IMR-90 (cell line): ENCODE measurements at regions not wholly inside any gene's neighbourhood (a gene's known extent, or its start where the extent isn't known, plus 50 kb on each side); places are given as distances from the start of the nearest gene placed in this dataset.

ENCODE experiments used
- ATAC-seq: fragments of 200-7000 bp; cut with Tn5 transposase; 2 replicates; pipeline ENCODE4 v1.9.1; 2020; ENCODE audit warnings: low read depth, mild to moderate bottlenecking, moderate library complexity
- BruUV-seq: library from RNA; stranded (reverse); fragments of 400-500 nt; replicated peaks from 2 replicates; lab custom pipeline; 2021; lab: Mats Ljungman, UMichigan
- CTCF ChIA-PET: fragments of 300-600 bp; formaldehyde crosslinking; extraction: SDS; loops from one replicate; lab custom pipeline; 2021; ENCODE audit warnings: antibody characterized with exemption; lab: Yijun Ruan, JAX
- POLR2A ChIA-PET: fragments of 300-600 bp; sonication (Branson Sonifier 250); formaldehyde crosslinking; loops from one replicate; lab custom pipeline; 2022; ENCODE audit warnings: antibody characterized with exemption; ENCODE audit not compliant: unreplicated experiment; lab: Charles Lee
- DNase-seq: peaks from one replicate; pipeline ENCODE4 v3.0.0; 2013
- H2AFZ ChIP-seq: replicated peaks from 2 replicates; pipeline ENCODE3; 2013; ENCODE audit warnings: low read length, mild to moderate bottlenecking; ENCODE audit not compliant: poor library complexity
- H2AK5ac ChIP-seq: 2 replicates; pipeline ENCODE4 v1.6.1; 2013; ENCODE audit warnings: low read depth, low read length, inconsistent platforms
- H2AK9ac ChIP-seq: replicated peaks from 2 replicates; pipeline ENCODE3; 2013; ENCODE audit warnings: mild to moderate bottlenecking, low read depth, low read length, moderate library complexity; ENCODE audit not compliant: poor library complexity
- H2BK120ac ChIP-seq: 2 replicates; pipeline ENCODE4 v1.6.1; 2013; ENCODE audit warnings: low read depth, low read length, inconsistent platforms
- H2BK15ac ChIP-seq: 3 replicates; pipeline ENCODE4 v1.6.1; 2013; ENCODE audit warnings: low read depth, low read length, inconsistent platforms
- H2BK20ac ChIP-seq: 2 replicates; pipeline ENCODE4 v1.6.1; 2013; ENCODE audit warnings: low read depth, mild to moderate bottlenecking, inconsistent platforms, low read length, moderate library complexity
- H2BK5ac ChIP-seq: 2 replicates; pipeline ENCODE4 v1.6.1; 2013; ENCODE audit warnings: mild to moderate bottlenecking, low read depth, low read length, inconsistent platforms; ENCODE audit not compliant: poor library complexity, severe bottlenecking
- H3K14ac ChIP-seq: replicated peaks from 2 replicates; pipeline ENCODE4 v1.6.1; 2013; ENCODE audit warnings: low read depth, low read length, inconsistent platforms
- H3K18ac ChIP-seq: 2 replicates; pipeline ENCODE4 v1.6.1; 2013; ENCODE audit warnings: low read depth, low read length, control low read depth
- H3K23ac ChIP-seq: 2 replicates; pipeline ENCODE4 v1.6.1; 2013; ENCODE audit warnings: low read depth, low read length, inconsistent platforms
- H3K27ac ChIP-seq: 2 replicates; pipeline ENCODE4 v1.5.1; 2013; ENCODE audit warnings: mild to moderate bottlenecking, control low read depth, low read length; ENCODE audit not compliant: insufficient read depth
- H3K27me3 ChIP-seq: 2 replicates; pipeline ENCODE4 v1.6.1; 2013; ENCODE audit warnings: low read length; ENCODE audit not compliant: control insufficient read depth, insufficient read depth
- H3K36me3 ChIP-seq: 2 replicates; pipeline ENCODE4 v1.6.1; 2013; ENCODE audit warnings: low read length, mixed read lengths; ENCODE audit not compliant: control insufficient read depth, insufficient read depth
- H3K4ac ChIP-seq: 2 replicates; pipeline ENCODE4 v1.6.1; 2013; ENCODE audit warnings: low read depth, low read length, inconsistent platforms
- H3K4me1 ChIP-seq: 2 replicates; pipeline ENCODE4 v1.6.1; 2013; ENCODE audit warnings: low read length, mixed read lengths; ENCODE audit not compliant: control insufficient read depth, insufficient read depth
- H3K4me2 ChIP-seq: 2 replicates; pipeline ENCODE4 v1.6.1; 2013; ENCODE audit warnings: low read depth, mild to moderate bottlenecking, control low read depth, low read length, moderate library complexity
- H3K4me3 ChIP-seq: 2 replicates; pipeline ENCODE4 v1.5.1; 2013; ENCODE audit warnings: low read depth, mild to moderate bottlenecking, control low read depth, low read length, moderate library complexity; ENCODE audit not compliant: insufficient read depth
- H3K56ac ChIP-seq: 2 replicates; pipeline ENCODE4 v1.6.1; 2013; ENCODE audit warnings: low read length, inconsistent platforms; ENCODE audit not compliant: insufficient read depth; ENCODE audit errors: extremely low read depth
- H3K79me1 ChIP-seq, 2 experiments: 2 replicates each; pipeline ENCODE4 v1.6.1; 2013; ENCODE audit warnings: low read length in 2 of 2, inconsistent platforms in 1 of 2, low read depth in 1 of 2
- H3K9ac ChIP-seq: 2 replicates; pipeline ENCODE4 v1.6.1; 2013; ENCODE audit warnings: low read depth, low read length, control low read depth
- H3K9me1 ChIP-seq: 2 replicates; pipeline ENCODE4 v1.6.1; 2013; ENCODE audit warnings: low read length, inconsistent platforms; ENCODE audit not compliant: insufficient read depth
- H3K9me3 ChIP-seq: 2 replicates; pipeline ENCODE4 v1.6.1; 2013; ENCODE audit warnings: low read length; ENCODE audit not compliant: control insufficient read depth, insufficient read depth
- H4K20me1 ChIP-seq: 2 replicates; pipeline ENCODE4 v1.6.1; 2013; ENCODE audit warnings: low read length, inconsistent platforms; ENCODE audit not compliant: insufficient read depth
- H4K5ac ChIP-seq: 2 replicates; pipeline ENCODE4 v1.6.1; 2013; ENCODE audit warnings: mild to moderate bottlenecking, low read depth, low read length, control low read depth
- H4K8ac ChIP-seq, 2 experiments: 2 replicates each; pipeline ENCODE4 v1.6.1; 2013; ENCODE audit warnings: low read depth in 2 of 2, low read length in 2 of 2, control low read depth in 1 of 2, inconsistent platforms in 1 of 2
- H4K91ac ChIP-seq: 2 replicates; pipeline ENCODE4 v1.6.1; 2013; ENCODE audit warnings: low read depth, low read length, inconsistent platforms; ENCODE audit not compliant: insufficient read depth
- BHLHE40 ChIP-seq: fragments of 150-350 bp; IDR thresholded peaks from 2 replicates; pipeline ENCODE4 v1.6.1; 2016; ENCODE audit warnings: mild to moderate bottlenecking, low read depth, low read length
- CEBPB ChIP-seq: IDR thresholded peaks from 2 replicates; pipeline ENCODE4 v1.6.1; 2012; ENCODE audit warnings: low read depth, low read length, improper control_type of control experiment
- CHD1 ChIP-seq: IDR thresholded peaks from 2 replicates; pipeline ENCODE4 v1.6.1; 2012; ENCODE audit warnings: low read depth, low read length, improper control_type of control experiment
- CTCF ChIP-seq: conservative IDR thresholded peaks from 2 replicates; pipeline ENCODE4 v1.5.1; 2012; ENCODE audit warnings: mild to moderate bottlenecking, low read depth, low read length, improper control_type of control experiment
- ELK1 ChIP-seq: fragments of 150-350 bp; IDR thresholded peaks from 2 replicates; pipeline ENCODE4 v1.6.1; 2016; ENCODE audit warnings: low read depth, mild to moderate bottlenecking, low read length, moderate library complexity, borderline replicate concordance
- FOS ChIP-seq: fragments of 150-350 bp; IDR thresholded peaks from 2 replicates; pipeline ENCODE4 v1.6.1; 2016; ENCODE audit warnings: low read depth, low read length
- MAFK ChIP-seq: IDR thresholded peaks from 2 replicates; pipeline ENCODE4 v1.6.1; 2012; ENCODE audit warnings: low read depth, low read length, improper control_type of control experiment
- MAZ ChIP-seq: IDR thresholded peaks from 2 replicates; pipeline ENCODE4 v1.6.1; 2012; ENCODE audit warnings: low read depth, mild to moderate bottlenecking, low read length, improper control_type of control experiment, moderate library complexity, borderline replicate concordance
- MXI1 ChIP-seq: IDR thresholded peaks from 2 replicates; pipeline ENCODE4 v1.6.1; 2012; ENCODE audit warnings: low read depth, mild to moderate bottlenecking, low read length, moderate library complexity, borderline replicate concordance
- NFE2L2 ChIP-seq: fragments of 150-350 bp; IDR thresholded peaks from 2 replicates; pipeline ENCODE4 v1.6.1; 2016; ENCODE audit warnings: low read depth, mild to moderate bottlenecking, low read length
- POLR2A ChIP-seq: IDR thresholded peaks from 2 replicates; pipeline ENCODE4 v1.6.1; 2012; ENCODE audit warnings: mild to moderate bottlenecking, low read depth, low read length
- RAD21 ChIP-seq: IDR thresholded peaks from 2 replicates; pipeline ENCODE4 v1.6.1; 2012; ENCODE audit warnings: low read length, improper control_type of control experiment
- RCOR1 ChIP-seq: IDR thresholded peaks from 2 replicates; pipeline ENCODE4 v1.6.1; 2012; ENCODE audit warnings: mild to moderate bottlenecking, low read length, improper control_type of control experiment; ENCODE audit not compliant: insufficient replicate concordance
- RFX5 ChIP-seq: IDR thresholded peaks from 2 replicates; pipeline ENCODE4 v1.8.0; 2012; ENCODE audit warnings: low read depth, mild to moderate bottlenecking, low read length, moderate library complexity
- SMC3 ChIP-seq: fragments of 150-350 bp; IDR thresholded peaks from 2 replicates; pipeline ENCODE4 v1.6.1; 2016; ENCODE audit warnings: low read depth, mild to moderate bottlenecking, antibody characterized with exemption, low read length, moderate library complexity
- USF2 ChIP-seq: fragments of 150-350 bp; IDR thresholded peaks from 2 replicates; pipeline ENCODE4 v1.6.1; 2017; ENCODE audit warnings: mild to moderate bottlenecking, antibody characterized with exemption, low read length, low read depth
- WGBS, 2 experiments: methylation state at CpG; one replicate each; pipeline versions ENCODE4 v1.1.5 to v1.1.7; 2013; ENCODE audit warnings: missing lambda C conversion rate in 2 of 2; ENCODE audit not compliant: insufficient read length in 1 of 2; ENCODE audit errors: extremely low coverage in 2 of 2; 5-methylcytosine and 5-hydroxymethylcytosine counted together
- dilution Hi-C: fragments of 300-500 bp; cut with HindIII; formaldehyde crosslinking; loops from one replicate; pipeline ENCODE4 v1.14.3; 2018; ENCODE audit warnings: low sequenced_read_pairs; ENCODE audit not compliant: unreplicated experiment
- in situ Hi-C: fragments of 300-500 bp; cut with MboI; formaldehyde crosslinking; loops from 3 replicates; pipeline ENCODE4 v1.14.3; 2019; ENCODE audit warnings: low sequenced_read_pairs, inconsistent platforms, mixed read lengths
- intact Hi-C: fragments of 100-400 bp; cut with micrococcal nuclease; formaldehyde crosslinking; loops from 2 replicates; pipeline ENCODE4 v1.10.0; 2022

- no peak overlapping the region for H2BK20ac ChIP-seq
- no peaks in the 10 kb centered on the region for H3K27me3 ChIP-seq
- no peak overlapping the region for H4K91ac ChIP-seq
- no peaks in the 10 kb centered on the region for H4K20me1 ChIP-seq
- POLR2A ChIA-PET, result no interaction called here
- DNase-seq (no peak), ATAC-seq (no peak)
- no peak overlapping the region for H3K27ac ChIP-seq
- H3K9me1 ChIP-seq, result no peaks in the 10 kb centered on the region
- H3K14ac ChIP-seq, result no peak overlapping the region
- no peaks in the 10 kb centered on the region for H3K79me1 ChIP-seq
- H3K9ac ChIP-seq, result no peak overlapping the region
- H2AK5ac ChIP-seq, result no peak overlapping the region
- intact Hi-C loops (no loop called here), dilution Hi-C loops (no loop called here), in situ Hi-C loops (no loop called here)
- no peak overlapping the region for H4K5ac ChIP-seq
- H3K4me1 ChIP-seq, result no peaks in the 10 kb centered on the region
- H3K56ac ChIP-seq, result no peak overlapping the region
- H2BK120ac ChIP-seq, result no peak overlapping the region
- no peak overlapping the region for H3K4me2 ChIP-seq
- no peak overlapping the region for H4K8ac ChIP-seq
- H3K36me3 ChIP-seq, result no peaks in the 10 kb centered on the region
- H2AK9ac ChIP-seq, result no peak overlapping the region
- no peak overlapping the region for H2BK5ac ChIP-seq
- no peak overlapping the region for H3K23ac ChIP-seq
- H2AFZ ChIP-seq, result no peak overlapping the region
- TF ChIP-seq ELK1 (no peak), USF2 (no peak), FOS (no peak), POLR2A (no peak), MAZ (no peak), CHD1 (no peak), RFX5 (no peak), RAD21 (no peak), MXI1 (no peak), RCOR1 (no peak), CEBPB (no peak), NFE2L2 (no peak), MAFK (no peak), CTCF (no peak), SMC3 (no peak), BHLHE40 (no peak)
- CTCF ChIA-PET, result interaction anchor here (0.6 kb wide), 1 partner anchor 95 kb away, joined by 3 read pairs; no protein-coding TSS in a partner anchor
- 0 out of 2 replicates have a peak, but pooled peaks cover 2% of the 10 kb centered on the region for H3K9me3 ChIP-seq
- H3K18ac ChIP-seq, result no peak overlapping the region
- no peak overlapping the region for H3K4ac ChIP-seq
- no TSS peak for BruUV-seq
- no peak overlapping the region for H3K4me3 ChIP-seq
- H2BK15ac ChIP-seq, result no peak overlapping the region
- WGBS, 2 experiments, result no CpG with 5 or more reads among the region's 2 CpGs
Observed at GRCh38 chr5:44914221-44914620, 105.5 kb downstream of the MRPS30 start.
